ENCODE measurements at regions not wholly inside any gene's neighbourhood (a gene's known extent, or its start where the extent isn't known, plus 50 kb on each side); places are given as distances from the start of the nearest gene placed in this dataset.

DNA sequence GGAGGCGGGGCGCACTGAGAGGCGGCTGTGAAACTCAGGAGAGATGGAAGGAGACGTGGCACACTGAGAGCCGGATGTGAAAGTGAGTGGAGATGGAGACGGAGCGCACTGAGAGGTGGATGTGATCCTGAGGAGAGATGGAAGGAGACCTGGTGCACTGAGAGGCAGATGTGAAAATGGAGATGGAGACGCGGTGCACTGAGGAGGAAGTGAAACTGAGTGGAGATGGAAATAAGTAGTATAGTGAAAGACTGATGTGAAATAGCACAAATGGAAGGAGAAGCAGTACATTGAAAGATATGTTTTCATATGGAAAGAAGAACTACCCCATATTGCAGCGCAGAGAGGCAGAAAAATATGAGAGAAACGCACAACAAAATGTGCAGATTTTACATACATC is 281.6 kb upstream of the RGPD4 start:
- TF ChIP-seq FOXJ3 (CRISPR knock-in tag; IDR thresholded peaks at IDR 0.05; ENCODE audit: borderline replicate concordance) (no peak), IRF2 (CRISPR knock-in tag; IDR thresholded peaks at IDR 0.05; ENCODE audit: borderline replicate concordance, low read depth) (no peak), HMGA2 (CRISPR knock-in tag; IDR thresholded peaks at IDR 0.05) (no peak), GRHL2 (CRISPR knock-in tag; IDR thresholded peaks at IDR 0.05; ENCODE audit: insufficient replicate concordance, severe bottlenecking) (no peak), JAZF1 (CRISPR knock-in tag; IDR thresholded peaks at IDR 0.05) (no peak), GTF2I (CRISPR knock-in tag; conservative IDR thresholded peaks at IDR 0.05) (no peak)
- TF ChIP-seq, protein P1, sequence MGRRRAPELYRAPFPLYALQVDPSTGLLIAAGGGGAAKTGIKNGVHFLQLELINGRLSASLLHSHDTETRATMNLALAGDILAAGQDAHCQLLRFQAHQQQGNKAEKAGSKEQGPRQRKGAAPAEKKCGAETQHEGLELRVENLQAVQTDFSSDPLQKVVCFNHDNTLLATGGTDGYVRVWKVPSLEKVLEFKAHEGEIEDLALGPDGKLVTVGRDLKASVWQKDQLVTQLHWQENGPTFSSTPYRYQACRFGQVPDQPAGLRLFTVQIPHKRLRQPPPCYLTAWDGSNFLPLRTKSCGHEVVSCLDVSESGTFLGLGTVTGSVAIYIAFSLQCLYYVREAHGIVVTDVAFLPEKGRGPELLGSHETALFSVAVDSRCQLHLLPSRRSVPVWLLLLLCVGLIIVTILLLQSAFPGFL (CRISPR knock-in tag; IDR thresholded peaks at IDR 0.05; ENCODE audit: borderline replicate concordance): no peak
- no peak for ATAC-seq
- POLR2A ChIA-PET: no interaction called here
- DNase-seq (ENCODE audit: low spot score): no peak
- no peaks in the 10 kb centered on the region for H3K27me3 Mint-ChIP-seq (ENCODE audit: low read depth)
- H3K4me1 Mint-ChIP-seq: peaks cover 8% of the 10 kb centered on the region
- CTCF ChIA-PET: no interaction called here
- no peaks in the 10 kb centered on the region for H3K9me3 Mint-ChIP-seq
- H3K36me3 Mint-ChIP-seq: no peaks in the 10 kb centered on the region
- H3K27ac Mint-ChIP-seq: no peak overlapping the region
- H3K4me3 Mint-ChIP-seq: no peak overlapping the region

- Mint-ChIP-seq H3K36me3 (no peaks in the 10 kb centered on the region), H3K9me3 (no peaks in the 10 kb centered on the region), H3K4me3 (no peak overlapping the region), H3K4me1 (peaks cover 8% of the 10 kb centered on the region), H3K27ac (no peak overlapping the region), H3K27me3 (ENCODE audit: low read depth) (no peaks in the 10 kb centered on the region)
- no peak for DNase-seq (ENCODE audit: low spot score)
- no peak for ATAC-seq
- CTCF ChIA-PET: no interaction called here
- TF ChIP-seq FOXP1 (CRISPR knock-in tag; IDR thresholded peaks at IDR 0.05; ENCODE audit: borderline replicate concordance): no peak
- POLR2A ChIA-PET: no interaction called here
These were observed 280.8 kb upstream of the RGPD4 start for GRCh38 chr2:107545851-107546250.

DNA sequence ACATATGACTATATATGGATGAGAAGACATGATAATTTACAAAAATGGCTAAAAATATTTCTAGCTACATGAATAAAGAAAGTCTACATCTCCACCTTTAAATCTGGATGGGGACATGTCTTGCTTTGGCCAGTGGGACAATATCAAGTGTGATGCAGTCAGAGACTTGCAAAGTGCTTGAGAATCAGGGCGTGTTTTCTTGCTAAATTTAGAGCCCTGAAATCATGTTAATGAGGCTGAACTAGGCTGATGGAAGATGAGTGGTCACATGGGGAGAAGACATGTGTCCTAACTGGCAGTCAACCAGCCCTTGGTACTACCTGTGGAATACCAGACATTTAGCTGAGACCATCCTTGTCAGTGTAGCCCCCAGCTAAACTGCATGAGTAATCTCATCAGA is 278.5 kb upstream of the RGPD4 start:
- CTCF ChIA-PET: no interaction called here
- POLR2A ChIA-PET: no interaction called here
- no peaks in the 10 kb centered on the region for H3K36me3 Mint-ChIP-seq
- DNase-seq (ENCODE audit: low spot score) (no peak), ATAC-seq (no peak)
- peaks cover 4% of the 10 kb centered on the region for H3K4me1 Mint-ChIP-seq
- no peak overlapping the region for H3K27ac Mint-ChIP-seq
- no peaks in the 10 kb centered on the region for H3K27me3 Mint-ChIP-seq (ENCODE audit: low read depth)
- H3K4me3 Mint-ChIP-seq: no peak overlapping the region
- peaks cover 6% of the 10 kb centered on the region for H3K9me3 Mint-ChIP-seq
- no peak for TF ChIP-seq ATF1 (CRISPR knock-in tag; IDR thresholded peaks at IDR 0.05)
- TF ChIP-seq ZNF281 (CRISPR knock-in tag; IDR thresholded peaks at IDR 0.05): no peak
- TF ChIP-seq GABPB1 (CRISPR knock-in tag; IDR thresholded peaks at IDR 0.05): no peak
- TF ChIP-seq CREB1 (CRISPR knock-in tag; IDR thresholded peaks at IDR 0.05): no peak
- TF ChIP-seq GRHL2 (CRISPR knock-in tag; IDR thresholded peaks at IDR 0.05; ENCODE audit: insufficient replicate concordance, severe bottlenecking): no peak
- TF ChIP-seq ZNF317 (CRISPR knock-in tag; IDR thresholded peaks at IDR 0.05; ENCODE audit: borderline replicate concordance, low read depth): no peak
- no peak for TF ChIP-seq ATF3 (CRISPR knock-in tag; conservative IDR thresholded peaks at IDR 0.05)
- TF ChIP-seq IRF1 (CRISPR knock-in tag; IDR thresholded peaks at IDR 0.05): no peak
- TF ChIP-seq AFF4 (CRISPR knock-in tag; IDR thresholded peaks at IDR 0.05; ENCODE audit: borderline replicate concordance): no peak
- no peak for TF ChIP-seq JAZF1 (CRISPR knock-in tag; IDR thresholded peaks at IDR 0.05)
- TF ChIP-seq, protein P2, sequence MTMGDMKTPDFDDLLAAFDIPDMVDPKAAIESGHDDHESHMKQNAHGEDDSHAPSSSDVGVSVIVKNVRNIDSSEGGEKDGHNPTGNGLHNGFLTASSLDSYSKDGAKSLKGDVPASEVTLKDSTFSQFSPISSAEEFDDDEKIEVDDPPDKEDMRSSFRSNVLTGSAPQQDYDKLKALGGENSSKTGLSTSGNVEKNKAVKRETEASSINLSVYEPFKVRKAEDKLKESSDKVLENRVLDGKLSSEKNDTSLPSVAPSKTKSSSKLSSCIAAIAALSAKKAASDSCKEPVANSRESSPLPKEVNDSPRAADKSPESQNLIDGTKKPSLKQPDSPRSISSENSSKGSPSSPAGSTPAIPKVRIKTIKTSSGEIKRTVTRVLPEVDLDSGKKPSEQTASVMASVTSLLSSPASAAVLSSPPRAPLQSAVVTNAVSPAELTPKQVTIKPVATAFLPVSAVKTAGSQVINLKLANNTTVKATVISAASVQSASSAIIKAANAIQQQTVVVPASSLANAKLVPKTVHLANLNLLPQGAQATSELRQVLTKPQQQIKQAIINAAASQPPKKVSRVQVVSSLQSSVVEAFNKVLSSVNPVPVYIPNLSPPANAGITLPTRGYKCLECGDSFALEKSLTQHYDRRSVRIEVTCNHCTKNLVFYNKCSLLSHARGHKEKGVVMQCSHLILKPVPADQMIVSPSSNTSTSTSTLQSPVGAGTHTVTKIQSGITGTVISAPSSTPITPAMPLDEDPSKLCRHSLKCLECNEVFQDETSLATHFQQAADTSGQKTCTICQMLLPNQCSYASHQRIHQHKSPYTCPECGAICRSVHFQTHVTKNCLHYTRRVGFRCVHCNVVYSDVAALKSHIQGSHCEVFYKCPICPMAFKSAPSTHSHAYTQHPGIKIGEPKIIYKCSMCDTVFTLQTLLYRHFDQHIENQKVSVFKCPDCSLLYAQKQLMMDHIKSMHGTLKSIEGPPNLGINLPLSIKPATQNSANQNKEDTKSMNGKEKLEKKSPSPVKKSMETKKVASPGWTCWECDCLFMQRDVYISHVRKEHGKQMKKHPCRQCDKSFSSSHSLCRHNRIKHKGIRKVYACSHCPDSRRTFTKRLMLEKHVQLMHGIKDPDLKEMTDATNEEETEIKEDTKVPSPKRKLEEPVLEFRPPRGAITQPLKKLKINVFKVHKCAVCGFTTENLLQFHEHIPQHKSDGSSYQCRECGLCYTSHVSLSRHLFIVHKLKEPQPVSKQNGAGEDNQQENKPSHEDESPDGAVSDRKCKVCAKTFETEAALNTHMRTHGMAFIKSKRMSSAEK (CRISPR knock-in tag; IDR thresholded peaks at IDR 0.05; ENCODE audit: borderline replicate concordance): no peak
- TF ChIP-seq, protein P3, sequence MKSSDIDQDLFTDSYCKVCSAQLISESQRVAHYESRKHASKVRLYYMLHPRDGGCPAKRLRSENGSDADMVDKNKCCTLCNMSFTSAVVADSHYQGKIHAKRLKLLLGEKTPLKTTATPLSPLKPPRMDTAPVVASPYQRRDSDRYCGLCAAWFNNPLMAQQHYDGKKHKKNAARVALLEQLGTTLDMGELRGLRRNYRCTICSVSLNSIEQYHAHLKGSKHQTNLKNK (CRISPR knock-in tag; IDR thresholded peaks at IDR 0.05): no peak
- no peak for TF ChIP-seq TCF7 (CRISPR knock-in tag; IDR thresholded peaks at IDR 0.05; ENCODE audit: low read depth)
